ENCODE measurements at regions not wholly inside any gene's neighbourhood (a gene's known extent, or its start where the extent isn't known, plus 50 kb on each side); places are given as distances from the start of the nearest gene placed in this dataset.

DNA sequence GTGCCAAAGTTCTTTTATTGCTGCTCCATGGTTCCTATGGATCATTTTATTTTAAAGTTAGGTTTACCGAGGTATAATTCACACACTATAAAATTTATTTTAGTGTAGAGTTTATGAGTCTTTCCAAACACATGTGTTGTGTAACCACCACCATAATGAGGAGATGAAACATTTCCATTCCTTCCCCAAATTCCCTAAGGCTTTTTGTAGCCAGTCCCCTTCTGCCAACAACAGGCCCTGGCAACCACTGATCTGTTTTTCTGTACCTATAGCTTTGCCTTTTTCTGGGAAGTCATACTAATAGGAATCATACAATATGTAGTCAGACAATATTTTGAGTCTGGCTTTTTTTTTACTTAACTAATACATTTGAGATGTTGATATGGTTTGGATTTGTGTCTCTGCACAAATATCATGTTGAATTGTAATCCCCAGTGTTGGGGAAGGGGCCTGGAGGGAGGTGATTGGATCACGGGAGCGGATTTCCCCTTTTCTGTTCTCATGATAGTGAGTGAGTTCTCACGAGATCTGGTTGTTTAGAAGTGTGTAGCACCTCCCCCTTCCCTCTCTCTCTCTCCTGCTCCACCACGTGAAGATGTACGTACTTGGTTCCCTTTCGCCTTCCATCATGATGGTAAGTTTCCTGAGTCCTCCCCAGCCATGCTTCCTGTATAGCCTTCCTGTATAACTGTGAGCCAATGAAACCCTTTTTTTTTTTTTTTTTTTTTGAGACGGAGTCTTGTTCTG is 59.6 kb upstream of the DHX15 start:
- no peak for DNase-seq (ENCODE audit: low read depth, low spot score)
- Histone ChIP-seq H3K27ac (ENCODE audit: low read depth, low read length) (peak overlapping the region; percentile 50), H3K4me3 (ENCODE audit: low read depth, low read length) (no peak overlapping the region), H3K9me3 (ENCODE audit: control insufficient read depth, insufficient read depth, low read length) (peaks cover 3% of the 10 kb centered on the region; the same call in 1 of the 2 replicates), H3K27me3 (ENCODE audit: control insufficient read depth, insufficient read depth, low read length) (no peaks in the 10 kb centered on the region)
- TF ChIP-seq, protein P1, sequence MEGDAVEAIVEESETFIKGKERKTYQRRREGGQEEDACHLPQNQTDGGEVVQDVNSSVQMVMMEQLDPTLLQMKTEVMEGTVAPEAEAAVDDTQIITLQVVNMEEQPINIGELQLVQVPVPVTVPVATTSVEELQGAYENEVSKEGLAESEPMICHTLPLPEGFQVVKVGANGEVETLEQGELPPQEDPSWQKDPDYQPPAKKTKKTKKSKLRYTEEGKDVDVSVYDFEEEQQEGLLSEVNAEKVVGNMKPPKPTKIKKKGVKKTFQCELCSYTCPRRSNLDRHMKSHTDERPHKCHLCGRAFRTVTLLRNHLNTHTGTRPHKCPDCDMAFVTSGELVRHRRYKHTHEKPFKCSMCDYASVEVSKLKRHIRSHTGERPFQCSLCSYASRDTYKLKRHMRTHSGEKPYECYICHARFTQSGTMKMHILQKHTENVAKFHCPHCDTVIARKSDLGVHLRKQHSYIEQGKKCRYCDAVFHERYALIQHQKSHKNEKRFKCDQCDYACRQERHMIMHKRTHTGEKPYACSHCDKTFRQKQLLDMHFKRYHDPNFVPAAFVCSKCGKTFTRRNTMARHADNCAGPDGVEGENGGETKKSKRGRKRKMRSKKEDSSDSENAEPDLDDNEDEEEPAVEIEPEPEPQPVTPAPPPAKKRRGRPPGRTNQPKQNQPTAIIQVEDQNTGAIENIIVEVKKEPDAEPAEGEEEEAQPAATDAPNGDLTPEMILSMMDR (IDR thresholded peaks at IDR 0.05; ENCODE audit: low read depth, low read length) = no peak
- POLR2A ChIA-PET = no interaction called here
- CTCF ChIA-PET = no interaction called here

DNA sequence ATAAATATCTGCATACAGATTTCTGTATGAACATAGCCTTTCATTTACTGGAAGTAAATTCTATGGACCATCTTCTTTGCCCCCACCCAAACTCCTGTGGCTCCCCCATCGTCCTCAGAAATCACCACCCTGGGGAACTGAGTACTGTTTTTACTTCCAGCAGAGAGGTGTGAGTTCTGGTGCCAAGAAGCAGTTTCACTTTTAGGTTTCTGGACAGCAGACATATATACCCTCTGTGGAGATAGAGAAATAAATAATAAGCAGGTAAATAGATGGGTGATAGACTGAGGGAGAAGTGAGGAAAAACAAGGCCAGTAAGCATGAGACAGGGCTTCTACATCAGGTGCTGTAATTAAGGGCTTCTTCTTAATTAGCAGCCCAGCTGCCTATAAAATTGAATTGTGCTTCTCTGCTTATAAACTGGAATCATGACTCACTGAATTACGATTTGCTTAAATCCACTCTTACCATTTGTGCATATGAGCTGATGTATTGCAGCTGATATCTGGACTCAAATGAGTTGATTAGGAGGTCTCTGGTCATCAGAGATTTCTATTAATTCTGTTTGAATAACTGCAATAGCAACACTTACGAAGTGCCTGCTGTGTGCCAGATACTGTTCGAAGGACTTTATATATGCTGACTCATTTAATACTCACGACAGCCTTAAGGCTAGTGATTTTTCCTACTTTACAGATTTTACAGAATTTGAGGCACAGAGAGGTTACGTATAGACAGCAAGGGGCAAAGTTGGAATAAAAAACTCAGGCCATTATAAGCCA is 60.8 kb upstream of the DHX15 start:
- ChIA-PET CTCF (no interaction called here), POLR2A (no interaction called here)
- no peak overlapping the region for H3K4me3 ChIP-seq (ENCODE audit: low read depth, low read length)
- H3K9me3 ChIP-seq (ENCODE audit: control insufficient read depth, insufficient read depth, low read length) = peaks cover 3% of the 10 kb centered on the region; the same call in 1 of the 2 replicates
- TF ChIP-seq, protein P1 (IDR thresholded peaks at IDR 0.05; ENCODE audit: low read depth, low read length) = no peak
- H3K27me3 ChIP-seq (ENCODE audit: control insufficient read depth, insufficient read depth, low read length) = no peaks in the 10 kb centered on the region
- H3K27ac ChIP-seq (ENCODE audit: low read depth, low read length) = peak overlapping the region; percentile 25
- DNase-seq (ENCODE audit: low read depth, low spot score) = no peak

DNA sequence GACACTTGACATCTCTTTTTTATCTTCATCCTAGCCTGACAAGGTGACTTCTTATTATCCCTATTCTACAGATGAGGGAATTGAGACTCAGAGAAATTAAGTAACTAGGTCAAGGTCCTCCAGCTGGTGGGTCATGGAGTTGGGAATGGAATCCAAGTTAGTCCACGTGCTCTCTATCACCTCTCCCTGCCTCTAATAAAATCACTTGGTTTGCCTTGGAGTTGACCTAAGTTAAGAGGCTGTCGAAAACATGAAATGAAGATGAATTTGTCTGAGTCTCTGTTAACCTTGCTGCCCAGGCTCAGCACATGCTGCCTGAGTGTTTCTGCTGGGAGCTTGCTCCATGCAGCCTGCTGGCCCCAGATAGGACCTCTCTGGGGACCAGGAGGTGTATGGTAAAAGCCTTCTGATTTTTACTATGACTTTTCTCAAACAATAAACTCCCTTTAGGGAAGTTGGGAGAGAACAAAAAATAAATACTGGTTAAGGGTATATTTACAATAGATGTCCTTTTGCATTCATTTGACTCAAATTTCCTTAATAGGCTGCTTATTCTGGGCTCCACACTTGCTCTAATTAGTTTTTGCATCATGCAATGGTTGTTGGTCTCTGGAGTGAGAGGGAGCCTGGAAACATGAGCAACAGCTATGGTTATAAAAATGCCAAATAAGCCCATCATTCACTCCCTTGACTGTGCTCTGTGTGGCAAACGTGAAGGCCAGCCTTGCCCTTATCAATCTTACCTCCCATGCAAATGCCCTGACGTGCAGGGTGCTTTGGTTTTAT is 61.6 kb upstream of the DHX15 start:
- H3K27me3 ChIP-seq (ENCODE audit: control insufficient read depth, insufficient read depth, low read length) = no peaks in the 10 kb centered on the region
- no peak overlapping the region for H3K27ac ChIP-seq (ENCODE audit: low read depth, low read length)
- H3K9me3 ChIP-seq (ENCODE audit: control insufficient read depth, insufficient read depth, low read length) = peaks cover 3% of the 10 kb centered on the region; the same call in 1 of the 2 replicates
- CTCF ChIA-PET = no interaction called here
- DNase-seq (ENCODE audit: low read depth, low spot score) = no peak
- TF ChIP-seq, protein P1 (IDR thresholded peaks at IDR 0.05; ENCODE audit: low read depth, low read length) = no peak
- no peak overlapping the region for H3K4me3 ChIP-seq (ENCODE audit: low read depth, low read length)
- POLR2A ChIA-PET = no interaction called here

DNA sequence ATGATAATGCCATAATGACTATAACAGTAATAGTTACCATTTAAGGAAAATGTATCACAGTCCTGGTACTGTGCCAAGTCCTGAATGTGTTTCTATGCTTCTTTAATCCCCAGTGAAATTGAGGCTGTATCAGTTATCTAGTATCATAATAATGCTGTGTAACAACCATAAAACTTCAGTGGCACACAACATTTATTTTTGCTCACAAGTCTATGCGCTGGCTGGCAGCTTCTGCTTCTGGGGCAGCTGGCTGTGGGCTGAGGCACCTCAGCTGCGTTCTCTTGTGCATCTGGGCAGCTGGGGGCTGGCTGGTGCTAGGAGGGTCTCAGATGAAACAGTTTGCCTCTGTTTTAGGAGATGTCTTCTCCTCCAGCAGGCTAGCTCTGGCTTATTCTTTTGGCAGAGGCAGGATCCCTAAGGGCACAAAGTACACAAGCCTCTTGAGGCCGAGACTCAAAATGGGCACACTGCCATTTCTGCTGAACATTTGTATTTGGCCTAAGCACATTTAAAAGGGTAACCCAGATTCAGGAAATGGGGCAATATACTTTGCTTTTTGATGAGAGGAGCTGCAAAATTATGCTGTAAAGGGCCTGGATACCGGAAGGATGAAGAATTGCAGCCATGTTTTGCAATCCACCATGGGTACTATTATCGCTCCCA is 62.6 kb upstream of the DHX15 start:
- POLR2A ChIA-PET = no interaction called here
- DNase-seq (ENCODE audit: low read depth, low spot score) = no peak
- Histone ChIP-seq H3K4me3 (ENCODE audit: low read depth, low read length) (no peak overlapping the region), H3K9me3 (ENCODE audit: control insufficient read depth, insufficient read depth, low read length) (peaks cover 3% of the 10 kb centered on the region; the same call in 1 of the 2 replicates), H3K27me3 (ENCODE audit: control insufficient read depth, insufficient read depth, low read length) (no peaks in the 10 kb centered on the region), H3K27ac (ENCODE audit: low read depth, low read length) (no peak overlapping the region)
- CTCF ChIA-PET = no interaction called here
- TF ChIP-seq, protein P1 (IDR thresholded peaks at IDR 0.05; ENCODE audit: low read depth, low read length) = no peak
